ENCODE measurements at regions not wholly inside any gene's neighbourhood (a gene's known extent, or its start where the extent isn't known, plus 50 kb on each side); places are given as distances from the start of the nearest gene placed in this dataset.
A peak's percentile ranks its signal among the peaks of the same experiment; 100 is the strongest.

DNA sequence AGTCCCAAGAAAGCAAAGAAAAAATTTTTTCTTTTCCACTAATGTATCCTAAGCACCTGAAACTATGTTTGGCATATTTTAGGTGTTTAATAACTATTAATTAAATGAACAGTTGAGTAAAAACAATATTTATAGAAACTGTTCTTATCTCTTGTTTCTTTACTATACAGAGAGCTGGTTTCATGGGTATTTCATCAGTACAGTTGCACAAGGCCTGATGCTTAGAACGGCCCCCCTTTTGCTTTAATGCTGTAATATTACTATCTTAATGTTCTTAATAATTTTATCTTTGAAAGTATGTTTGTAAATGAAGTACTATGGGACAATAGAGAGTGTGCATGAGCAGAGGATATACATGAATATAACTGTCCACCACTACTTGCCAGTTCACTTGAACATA lies 479.1 kb upstream of the SLIT2 start:
- DNase-seq = no peak

GRCh38 chr4:19756661-19757060 lies 495.0 kb upstream of the SLIT2 start:
- DNase-seq = no peak

DNA sequence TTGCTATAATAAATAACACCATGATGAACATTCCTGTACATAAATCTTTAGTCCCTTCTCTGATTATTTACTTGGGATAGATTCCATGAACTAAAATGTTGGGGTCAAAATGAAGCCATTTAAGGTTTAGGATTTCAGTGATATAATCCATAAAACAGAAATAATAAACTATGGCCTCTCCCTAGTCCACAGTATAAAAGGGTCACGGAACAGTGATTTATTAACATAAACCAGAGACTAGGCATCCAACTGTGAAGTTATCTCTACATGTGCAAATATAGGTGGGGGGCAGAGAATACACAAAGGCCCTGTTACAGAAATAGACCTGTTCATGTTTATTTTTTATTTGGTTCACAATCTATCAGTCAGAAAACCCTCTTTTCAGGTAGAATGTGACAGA lies 499.1 kb upstream of the SLIT2 start:
- DNase-seq = no peak

- no peak for DNase-seq
Measured at GRCh38 chr4:19748519-19749479, 502.9 kb upstream of the SLIT2 start.

DNA sequence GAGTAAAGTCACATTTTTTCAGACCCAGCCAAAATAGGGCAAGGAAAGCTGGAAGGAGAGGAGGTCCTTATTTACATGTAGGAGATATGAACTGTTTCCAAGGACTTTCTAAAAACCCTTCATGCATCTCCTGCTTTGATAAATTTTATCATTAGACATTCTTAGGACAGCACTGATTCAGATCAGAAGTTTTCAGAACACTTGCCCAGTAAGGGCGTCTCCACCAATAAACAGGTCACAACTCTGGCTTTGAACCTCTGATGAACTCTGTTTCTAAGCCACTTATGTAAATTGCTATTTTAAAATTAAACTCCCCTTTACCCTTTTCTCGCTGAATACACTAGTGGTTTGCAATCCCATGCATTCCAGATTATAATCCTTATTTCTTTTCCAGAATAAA lies 505.3 kb upstream of the SLIT2 start:
- no peak for DNase-seq

- DNase-seq = no peak
Measured at GRCh38 chr4:19743115-19743638, 508.5 kb upstream of the SLIT2 start.

GRCh38 chr4:19739101-19739651 lies 512.5 kb upstream of the SLIT2 start:
- peak; percentile 35 for DNase-seq

- no peak for DNase-seq
Measured at GRCh38 chr4:19736968-19737756, 514.5 kb upstream of the SLIT2 start.

GRCh38 chr4:19735012-19735411 lies 516.7 kb upstream of the SLIT2 start:
- no peak for DNase-seq

- no peak for DNase-seq
Measured at GRCh38 chr4:19729886-19730651, 521.6 kb upstream of the SLIT2 start.

- DNase-seq = no peak
Measured at GRCh38 chr4:19728773-19729172, 522.9 kb upstream of the SLIT2 start.

GRCh38 chr4:19727141-19727540 lies 524.6 kb upstream of the SLIT2 start:
- DNase-seq = no peak

- DNase-seq = no peak
Measured at GRCh38 chr4:19725130-19725529, 526.6 kb upstream of the SLIT2 start.

DNA sequence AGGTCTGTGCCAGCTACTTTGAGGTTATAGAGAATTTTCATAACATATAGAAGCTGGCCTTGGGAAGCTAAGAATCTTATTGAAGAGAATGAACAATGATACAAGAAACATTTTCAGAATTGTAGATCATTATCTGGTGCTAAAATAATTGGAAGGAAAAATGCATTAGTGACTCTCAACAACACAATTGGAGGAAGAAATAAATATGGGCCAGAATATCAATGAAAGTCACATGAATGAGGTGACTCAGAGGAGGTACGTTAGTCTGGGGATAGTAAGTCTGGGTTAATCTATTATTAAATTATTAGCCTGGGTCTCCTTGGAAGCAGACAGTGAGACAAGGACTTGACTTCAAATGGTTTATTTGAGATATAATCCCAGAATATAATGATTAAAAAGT lies 529.3 kb upstream of the SLIT2 start:
- no peak for DNase-seq

GRCh38 chr4:19721587-19721986 lies 530.1 kb upstream of the SLIT2 start:
- no peak for DNase-seq

- no peak for DNase-seq
Measured at GRCh38 chr4:19720610-19721009, 531.1 kb upstream of the SLIT2 start.

- DNase-seq = no peak
Measured at GRCh38 chr4:19720190-19720589, 531.5 kb upstream of the SLIT2 start.

DNA sequence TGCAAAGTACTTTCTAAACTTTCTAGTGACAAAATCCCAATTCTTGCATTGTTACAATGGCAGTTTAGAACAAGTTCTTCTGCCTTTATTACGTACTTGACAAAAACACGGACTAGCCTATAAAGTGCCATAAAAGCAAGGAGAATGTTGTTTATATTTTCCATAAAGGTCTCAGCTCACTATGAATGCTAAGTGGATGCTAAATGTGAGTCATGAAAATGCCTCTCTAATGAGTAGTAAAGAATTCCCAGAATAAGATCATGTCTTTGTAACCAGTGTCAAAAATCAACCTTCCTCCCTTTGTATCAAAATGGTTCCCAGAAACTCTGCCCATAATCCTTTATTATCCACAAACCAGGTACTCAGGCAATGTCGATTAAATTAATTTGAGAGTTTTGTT lies 539.8 kb upstream of the SLIT2 start:
- no peak for DNase-seq

DNA sequence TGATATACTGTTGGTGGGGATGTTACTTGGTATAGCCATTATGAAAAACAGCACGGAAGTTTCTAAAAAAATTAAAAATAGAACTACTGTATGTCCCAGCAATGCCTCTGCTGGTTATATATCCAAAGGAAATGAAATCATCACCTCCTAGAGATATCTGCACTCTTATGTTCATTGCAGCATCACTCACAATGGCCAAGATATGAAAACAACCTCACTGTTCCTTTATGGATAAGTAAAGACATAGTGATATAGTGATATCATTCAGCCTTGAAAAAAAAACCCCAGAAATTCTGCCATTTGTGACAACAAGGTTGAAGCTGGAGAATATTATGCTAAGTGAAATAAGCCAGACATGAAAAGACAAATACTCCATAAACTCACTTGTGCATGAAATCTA lies 543.8 kb upstream of the SLIT2 start:
- no peak for DNase-seq

DNA sequence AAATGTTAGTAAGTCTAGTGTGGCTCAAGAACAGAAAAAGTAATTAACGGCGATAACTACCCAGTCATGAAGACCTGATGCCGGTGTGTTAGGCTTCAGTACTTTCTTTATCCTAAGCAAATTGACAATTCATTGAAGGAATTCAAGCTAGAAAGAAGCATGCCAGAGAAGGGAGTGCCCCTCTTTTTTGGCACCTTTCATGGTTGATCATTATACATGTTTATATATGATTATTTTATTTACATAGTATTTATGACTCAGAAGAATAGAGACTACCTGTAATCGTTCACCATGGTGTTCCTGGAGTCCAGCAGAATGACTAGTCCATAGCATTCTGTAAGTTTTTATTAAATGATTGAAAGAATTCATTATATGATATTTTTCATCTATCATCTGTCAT lies 548.3 kb upstream of the SLIT2 start:
- DNase-seq = no peak

- DNase-seq = no peak
Measured at GRCh38 chr4:19700992-19701391, 550.7 kb upstream of the SLIT2 start.

- DNase-seq = no peak
Measured at GRCh38 chr4:19698961-19699360, 552.7 kb upstream of the SLIT2 start.

GRCh38 chr4:19694812-19695211 lies 556.9 kb upstream of the SLIT2 start:
- DNase-seq = no peak

Data from NCI-H510A treated with DMSO at 0.1 percent for 48 hours (cell line).